ENCODE measurements at regions not wholly inside any gene's neighbourhood (a gene's known extent, or its start where the extent isn't known, plus 50 kb on each side); places are given as distances from the start of the nearest gene placed in this dataset.

- TF ChIP-seq RAD21 (IDR thresholded peaks at IDR 0.05 in 1 of 2, conservative IDR thresholded peaks at IDR 0.05 in 1 of 2; ENCODE audit: low read depth in 2 of 2, low read length in 2 of 2) (peak; percentile 68 to 73), EP300 (IDR thresholded peaks at IDR 0.05; ENCODE audit: borderline replicate concordance in 1 of 2, low read depth in 2 of 2, low read length in 2 of 2) (no peak)
These were observed 416.5 kb upstream of the TLE4 start (continued) for GRCh38 chr9:79155308-79155707.
